Right atrium auricular region (tissue), 2 donors: ENCODE measurements at regions not wholly inside any gene's neighbourhood (a gene's known extent, or its start where the extent isn't known, plus 50 kb on each side); places are given as distances from the start of the nearest gene placed in this dataset.

Source experiments
- DNase-seq: peaks from one replicate; pipeline ENCODE4 v3.0.0-alpha.2; 2019; ENCODE audit warnings: low spot score
- H3K27ac ChIP-seq, 2 donors: fragments of 200-600 bp; sonication (generic); 1 replicate in 1 of 2; 2 replicates in 1 of 2; pipeline ENCODE4 v1.5.1; 2016 to 2019
- H3K27me3 ChIP-seq, 2 donors: fragments of 200-600 bp; sonication (generic); one replicate each; pipeline versions ENCODE4 v1.5.1 to v1.6.0; 2017 to 2019
- H3K36me3 ChIP-seq: fragments of 200-600 bp; sonication (generic); one replicate; pipeline ENCODE4 v1.5.1; 2016
- H3K4me1 ChIP-seq, 2 donors: fragments of 200-600 bp; sonication (generic); one replicate each; pipeline versions ENCODE4 v1.5.1 to v1.6.0; 2017 to 2019
- H3K4me3 ChIP-seq, 2 donors: fragments of 200-600 bp; sonication (generic); 1 replicate in 1 of 2; 2 replicates in 1 of 2; pipeline ENCODE4 v1.5.1; 2017 to 2019; ENCODE audit warnings: mild to moderate bottlenecking in 1 of 2, moderate library complexity in 1 of 2
- H3K9me3 ChIP-seq, 2 donors: fragments of 200-600 bp; sonication (generic); one replicate each; pipeline ENCODE4 v1.5.1; 2019
- TF ChIP-seq, protein P1 (sequence below), 2 donors: fragments of 200-600 bp; sonication (generic); IDR thresholded peaks; one replicate each; pipeline ENCODE4 v1.5.1; 2019; ENCODE audit warnings: antibody characterized with exemption in 2 of 2

DNA sequence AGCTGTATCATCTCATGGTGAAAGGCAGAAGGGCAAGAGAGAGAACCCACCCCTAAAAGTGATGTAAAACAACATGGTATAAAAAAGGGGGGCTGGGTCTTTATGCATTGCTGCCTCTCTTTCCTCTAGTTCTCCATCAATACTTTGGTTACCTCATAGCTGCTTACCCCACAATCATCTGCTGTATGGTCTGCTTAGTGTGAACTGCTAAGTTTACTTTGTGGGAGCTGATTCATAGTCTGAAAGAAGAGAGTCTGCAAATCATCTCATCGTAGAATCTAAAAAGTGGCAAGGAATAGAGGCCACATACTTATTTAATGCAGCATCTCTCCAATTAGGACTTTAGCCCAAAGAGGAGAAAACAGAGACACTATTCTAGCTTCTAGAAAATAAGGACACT lies 546.8 kb downstream of the GBE1 start:
- Histone ChIP-seq H3K27me3 (no peaks in the 10 kb centered on the region), H3K4me3 (no peak overlapping the region), H3K4me1 (no peaks in the 10 kb centered on the region), H3K36me3 (no peaks in the 10 kb centered on the region), H3K27ac (no peak overlapping the region), H3K9me3 (no peaks in the 10 kb centered on the region)
- no peak for DNase-seq
- TF ChIP-seq, protein P1, sequence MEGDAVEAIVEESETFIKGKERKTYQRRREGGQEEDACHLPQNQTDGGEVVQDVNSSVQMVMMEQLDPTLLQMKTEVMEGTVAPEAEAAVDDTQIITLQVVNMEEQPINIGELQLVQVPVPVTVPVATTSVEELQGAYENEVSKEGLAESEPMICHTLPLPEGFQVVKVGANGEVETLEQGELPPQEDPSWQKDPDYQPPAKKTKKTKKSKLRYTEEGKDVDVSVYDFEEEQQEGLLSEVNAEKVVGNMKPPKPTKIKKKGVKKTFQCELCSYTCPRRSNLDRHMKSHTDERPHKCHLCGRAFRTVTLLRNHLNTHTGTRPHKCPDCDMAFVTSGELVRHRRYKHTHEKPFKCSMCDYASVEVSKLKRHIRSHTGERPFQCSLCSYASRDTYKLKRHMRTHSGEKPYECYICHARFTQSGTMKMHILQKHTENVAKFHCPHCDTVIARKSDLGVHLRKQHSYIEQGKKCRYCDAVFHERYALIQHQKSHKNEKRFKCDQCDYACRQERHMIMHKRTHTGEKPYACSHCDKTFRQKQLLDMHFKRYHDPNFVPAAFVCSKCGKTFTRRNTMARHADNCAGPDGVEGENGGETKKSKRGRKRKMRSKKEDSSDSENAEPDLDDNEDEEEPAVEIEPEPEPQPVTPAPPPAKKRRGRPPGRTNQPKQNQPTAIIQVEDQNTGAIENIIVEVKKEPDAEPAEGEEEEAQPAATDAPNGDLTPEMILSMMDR (IDR thresholded peaks at IDR 0.05): no peak

DNA sequence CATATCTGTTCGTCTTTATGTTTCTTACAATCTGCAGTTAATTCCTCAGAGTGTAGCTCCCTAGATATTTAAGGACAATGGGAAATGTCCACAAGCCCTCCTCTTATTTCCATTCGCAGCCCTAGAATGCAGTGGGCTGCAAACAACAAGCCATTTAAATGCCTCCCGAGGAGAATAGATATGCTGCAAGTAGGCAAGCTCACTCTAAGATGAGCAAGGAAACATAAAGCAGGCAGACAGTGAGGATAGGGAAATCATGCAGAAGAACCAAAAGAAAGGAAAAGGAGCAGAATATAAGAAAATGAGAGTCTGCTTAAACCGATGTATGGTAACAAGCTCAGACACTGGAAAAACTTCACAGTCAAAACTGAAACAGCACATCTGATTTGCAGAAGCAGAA lies 561.9 kb downstream of the GBE1 start:
- Histone ChIP-seq H3K4me1 (no peaks in the 10 kb centered on the region), H3K27ac (no peak overlapping the region), H3K9me3 (no peaks in the 10 kb centered on the region), H3K27me3 (no peaks in the 10 kb centered on the region), H3K4me3 (no peak overlapping the region), H3K36me3 (no peaks in the 10 kb centered on the region)
- no peak for DNase-seq
- TF ChIP-seq, protein P1 (IDR thresholded peaks at IDR 0.05): no peak

DNA sequence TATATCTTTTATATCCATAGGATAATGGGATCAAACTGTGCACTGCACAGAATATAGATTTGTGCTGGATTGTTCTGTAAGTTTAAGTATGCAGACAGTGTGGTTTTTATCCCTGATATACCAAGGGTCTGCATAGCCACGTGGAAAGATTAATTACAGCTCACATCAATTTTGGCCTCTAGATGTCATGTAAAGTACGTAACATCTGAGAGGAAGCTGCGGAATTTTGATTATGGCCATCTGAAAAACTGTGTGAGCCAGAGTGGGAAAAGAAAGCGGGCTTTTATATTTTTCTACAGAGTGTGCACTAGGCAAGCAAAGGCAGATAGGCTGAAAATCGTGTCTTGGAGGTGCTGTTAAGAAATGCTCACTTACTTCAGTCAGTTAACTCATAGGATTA lies 562.7 kb downstream of the GBE1 start:
- Histone ChIP-seq H3K36me3 (no peaks in the 10 kb centered on the region), H3K27ac (no peak overlapping the region), H3K27me3 (no peaks in the 10 kb centered on the region), H3K4me1 (no peaks in the 10 kb centered on the region), H3K4me3 (no peak overlapping the region), H3K9me3 (no peaks in the 10 kb centered on the region)
- no peak for DNase-seq
- TF ChIP-seq, protein P1 (IDR thresholded peaks at IDR 0.05): no peak

DNA sequence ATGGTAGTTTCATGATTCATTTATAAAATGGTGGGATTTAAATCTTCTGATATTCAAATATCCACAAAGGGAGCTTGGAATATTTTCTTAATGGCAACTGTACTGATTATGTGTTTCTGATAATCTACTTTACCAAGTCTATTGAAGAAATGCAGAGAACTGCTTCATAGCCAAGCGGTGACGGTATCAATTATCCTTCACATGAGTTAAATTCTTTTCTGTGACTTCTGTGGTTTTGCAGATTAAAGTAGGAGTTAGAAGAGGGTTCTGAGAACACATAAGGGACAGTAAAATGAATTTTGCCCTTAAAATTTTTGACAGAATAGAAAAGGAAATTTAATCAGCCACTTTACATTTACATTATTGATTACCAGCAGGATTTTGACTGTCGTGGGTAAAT lies 563.2 kb downstream of the GBE1 start:
- no peaks in the 10 kb centered on the region for H3K27me3 ChIP-seq
- no peaks in the 10 kb centered on the region for H3K9me3 ChIP-seq
- H3K27ac ChIP-seq: no peak overlapping the region
- no peak for DNase-seq
- TF ChIP-seq, protein P1 (IDR thresholded peaks at IDR 0.05): no peak
- H3K36me3 ChIP-seq: no peaks in the 10 kb centered on the region
- H3K4me1 ChIP-seq: no peaks in the 10 kb centered on the region
- no peak overlapping the region for H3K4me3 ChIP-seq

DNA sequence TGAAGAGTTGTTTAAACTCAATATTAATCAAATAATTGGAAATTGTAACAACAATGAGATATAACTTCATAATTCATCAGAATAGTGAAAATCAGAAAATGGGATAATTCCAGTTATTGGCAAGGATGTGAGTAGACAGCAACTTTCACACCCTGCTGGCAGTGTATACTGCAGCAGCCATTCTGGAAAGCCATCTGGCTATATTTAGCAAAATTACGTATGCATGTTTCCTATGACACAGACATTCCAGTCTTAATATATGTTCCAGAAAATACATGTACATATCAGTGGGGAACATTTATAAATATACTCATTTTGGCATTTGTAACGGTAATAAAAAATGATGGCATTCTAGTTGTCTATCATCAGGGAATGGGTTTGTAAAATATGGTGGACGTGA lies 564.1 kb downstream of the GBE1 start:
- H3K4me3 ChIP-seq: no peak overlapping the region
- H3K27ac ChIP-seq: no peak overlapping the region
- H3K27me3 ChIP-seq: no peaks in the 10 kb centered on the region
- no peaks in the 10 kb centered on the region for H3K9me3 ChIP-seq
- no peaks in the 10 kb centered on the region for H3K36me3 ChIP-seq
- no peak for DNase-seq
- H3K4me1 ChIP-seq: no peaks in the 10 kb centered on the region
- TF ChIP-seq, protein P1 (IDR thresholded peaks at IDR 0.05): no peak

DNA sequence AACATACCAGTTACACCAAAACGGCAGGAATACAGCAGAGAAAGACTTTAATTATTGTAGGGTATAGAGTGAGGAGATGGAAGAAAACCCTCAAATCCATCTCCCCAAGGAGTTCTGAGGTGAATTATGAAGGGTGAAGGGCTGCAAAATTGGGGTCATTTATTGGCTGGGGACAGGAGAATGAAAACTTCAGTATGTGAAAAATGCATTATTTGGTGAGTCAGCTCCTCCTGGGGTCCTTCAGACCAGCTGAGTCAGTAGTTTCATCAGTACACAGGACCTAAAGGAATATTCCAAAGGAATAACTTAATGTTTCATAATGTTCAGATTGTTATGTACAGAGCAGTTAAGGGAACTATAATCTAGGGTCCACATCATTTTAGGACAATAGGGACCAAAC lies 566.0 kb downstream of the GBE1 start:
- Histone ChIP-seq H3K4me3 (no peak overlapping the region), H3K27ac (no peak overlapping the region), H3K9me3 (no peaks in the 10 kb centered on the region), H3K36me3 (no peaks in the 10 kb centered on the region), H3K27me3 (no peaks in the 10 kb centered on the region), H3K4me1 (no peaks in the 10 kb centered on the region)
- DNase-seq: no peak
- TF ChIP-seq, protein P1 (IDR thresholded peaks at IDR 0.05): no peak
